Inflammatory macrophage (primary cell): ENCODE measurements at regions not wholly inside any gene's neighbourhood (a gene's known extent, or its start where the extent isn't known, plus 50 kb on each side); places are given as distances from the start of the nearest gene placed in this dataset.
"Not testable (repeated sequence)": the region's sequence is repeated elsewhere in the genome, so short reads cannot be mapped to it uniquely, and the experiment has no call there.

ENCODE experiments used
- DNase-seq, 2 donors: peaks; one replicate each; pipeline ENCODE4 v3.0.0-alpha.2; 2020 to 2022

- DNase-seq, result no peak
Observed at GRCh38 chr10:8173866-8174243, 119.4 kb downstream of the GATA3 start.

DNA sequence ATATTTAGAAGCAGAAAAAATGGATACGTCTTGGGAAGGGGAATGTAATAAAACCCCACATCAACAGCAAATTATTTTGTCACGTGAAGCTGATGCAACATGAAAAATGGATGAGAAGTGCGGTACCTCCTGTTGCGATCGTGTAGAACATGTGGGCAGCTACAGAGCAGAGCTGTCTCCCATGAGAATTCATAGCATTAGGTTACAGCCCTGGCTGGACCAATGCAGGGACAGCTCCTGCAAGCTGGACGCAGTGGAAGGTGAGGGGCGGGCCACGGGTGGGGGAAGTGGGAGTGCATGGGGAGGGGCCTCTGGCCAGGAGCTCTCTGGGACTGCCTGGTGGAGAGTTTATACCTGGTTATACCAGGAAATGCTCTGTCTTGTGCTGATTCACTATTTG is 120.3 kb downstream of the GATA3 start:
- no peak for DNase-seq

DNA sequence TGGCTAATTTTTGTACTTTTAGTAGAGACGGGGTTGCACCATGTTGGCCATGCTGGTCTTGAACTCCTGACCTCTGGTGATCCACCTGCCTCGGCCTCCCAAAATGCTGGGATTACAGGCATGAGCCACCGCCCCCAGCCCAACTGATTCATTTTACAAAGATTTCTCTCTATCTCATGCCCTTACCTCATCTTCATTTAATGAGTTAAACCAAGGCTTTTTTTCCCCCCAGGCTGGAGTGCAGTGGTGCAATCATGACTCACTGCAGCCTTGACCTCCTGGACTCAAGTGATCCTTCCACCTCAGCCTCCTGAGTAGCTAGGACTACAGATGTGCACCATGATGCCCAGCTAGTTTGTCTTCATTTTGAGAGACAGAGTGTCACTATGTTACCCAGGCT is 123.0 kb downstream of the GATA3 start:
- not testable (repeated sequence) for DNase-seq

DNA sequence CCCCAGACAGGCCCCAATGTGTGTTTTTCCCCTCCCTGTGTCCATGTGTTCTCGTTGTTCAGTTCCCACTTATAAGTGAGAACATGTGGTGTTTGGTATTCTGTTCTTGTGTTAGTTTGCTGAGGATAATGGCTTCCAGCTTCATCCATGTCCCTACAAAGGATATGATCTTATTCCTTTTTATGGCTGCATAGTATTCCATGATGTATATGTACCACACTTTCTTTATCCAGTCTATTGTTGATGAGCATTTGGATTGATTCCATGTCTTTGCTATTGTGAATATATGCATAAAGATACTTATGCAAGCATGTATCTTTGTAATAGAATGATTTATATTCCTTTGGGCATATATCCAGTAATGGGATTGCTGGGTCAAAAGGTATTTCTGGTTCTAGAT is 125.3 kb downstream of the GATA3 start:
- DNase-seq, result not testable (repeated sequence)

DNA sequence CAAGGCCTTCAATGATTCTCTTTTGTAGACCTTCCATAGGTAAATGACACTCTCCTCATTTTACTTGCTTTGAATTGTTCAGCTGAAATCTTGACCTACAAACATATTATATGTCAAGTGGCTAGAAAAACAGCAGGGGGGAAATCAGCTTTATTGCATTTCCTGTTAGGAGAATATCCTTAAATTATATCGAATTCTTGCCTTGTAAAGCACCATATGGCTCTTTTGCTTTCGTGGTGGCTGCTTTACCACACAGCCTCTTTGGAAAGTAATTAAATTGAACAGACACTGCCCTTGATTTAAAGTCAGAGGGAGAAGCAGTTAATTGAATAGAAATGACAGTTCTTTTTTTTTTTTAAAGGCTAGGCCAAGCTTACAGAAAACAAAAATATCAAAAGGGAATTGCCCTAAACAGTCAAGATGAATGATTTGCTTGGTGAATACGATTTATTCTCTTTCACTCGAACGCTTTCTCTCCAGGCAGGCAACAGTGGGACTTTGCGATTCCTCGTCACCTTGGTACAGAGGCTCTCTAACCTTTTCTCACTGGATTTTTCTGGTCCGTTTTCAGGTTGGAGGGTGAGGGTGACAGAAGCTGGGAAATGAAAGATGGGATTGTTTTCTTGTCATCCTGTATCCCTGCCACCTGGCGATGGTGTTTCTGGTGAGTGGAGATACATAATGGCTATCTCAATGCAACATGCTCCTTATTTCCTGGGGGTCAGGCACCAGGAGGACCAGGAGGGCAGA is 126.0 kb downstream of the GATA3 start:
- DNase-seq, result no peak

DNA sequence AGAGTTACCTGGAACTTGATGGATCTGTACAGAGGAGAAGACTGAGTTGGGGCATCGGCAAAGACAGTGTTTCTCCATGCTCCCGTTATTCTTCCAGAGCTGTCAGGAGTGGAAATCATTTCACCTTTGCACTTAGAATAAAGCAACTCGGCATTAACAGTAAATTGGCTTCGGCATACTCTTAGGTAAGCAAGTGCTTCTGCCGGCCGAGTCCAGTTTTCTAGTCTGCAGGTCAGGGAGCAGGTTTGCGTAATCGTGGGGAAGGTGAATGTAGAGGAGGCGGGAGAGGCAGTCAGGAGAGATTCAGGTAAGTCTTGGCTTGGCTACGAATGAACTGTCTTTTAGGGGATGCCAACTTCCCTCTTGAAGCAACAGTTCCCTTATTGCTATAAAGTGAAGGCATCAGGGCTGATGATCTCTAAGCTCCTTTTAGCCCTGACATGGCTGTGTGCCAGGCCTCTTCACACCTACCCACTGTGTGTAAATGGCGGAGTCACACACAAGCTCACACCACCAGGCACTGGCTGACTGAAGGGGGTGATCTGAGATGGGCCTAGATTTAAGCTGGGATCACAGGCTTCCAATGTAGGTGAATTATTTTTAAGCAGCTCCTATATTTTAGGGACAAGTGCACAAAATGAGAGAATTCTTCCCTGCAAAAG is 127.1 kb downstream of the GATA3 start:
- DNase-seq, result peak; percentile 18 to 55

DNA sequence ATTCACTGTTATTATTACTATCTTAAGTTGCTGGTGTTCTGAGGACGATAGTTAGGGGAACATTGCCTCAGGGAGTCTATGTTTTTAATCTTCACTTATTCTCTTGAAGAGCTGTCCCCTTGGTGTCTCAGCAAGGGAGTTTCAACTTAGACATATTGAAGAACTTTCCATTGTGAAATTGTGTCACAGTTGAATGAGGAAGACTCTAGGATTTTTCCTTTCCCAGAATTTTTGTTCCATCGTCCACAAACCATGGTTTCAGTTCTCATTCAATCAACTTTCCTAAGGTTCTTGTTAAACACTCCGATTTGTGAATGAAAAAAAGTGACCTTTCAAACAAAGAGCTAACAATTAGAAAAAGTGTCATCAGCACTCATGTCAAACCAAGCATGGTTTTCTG is 128.3 kb downstream of the GATA3 start:
- peak in 1 of 2 donors; percentile 41 for DNase-seq

- peak; percentile 88 to 94 for DNase-seq
Observed at GRCh38 chr10:8183241-8183704, 128.8 kb downstream of the GATA3 start.

DNA sequence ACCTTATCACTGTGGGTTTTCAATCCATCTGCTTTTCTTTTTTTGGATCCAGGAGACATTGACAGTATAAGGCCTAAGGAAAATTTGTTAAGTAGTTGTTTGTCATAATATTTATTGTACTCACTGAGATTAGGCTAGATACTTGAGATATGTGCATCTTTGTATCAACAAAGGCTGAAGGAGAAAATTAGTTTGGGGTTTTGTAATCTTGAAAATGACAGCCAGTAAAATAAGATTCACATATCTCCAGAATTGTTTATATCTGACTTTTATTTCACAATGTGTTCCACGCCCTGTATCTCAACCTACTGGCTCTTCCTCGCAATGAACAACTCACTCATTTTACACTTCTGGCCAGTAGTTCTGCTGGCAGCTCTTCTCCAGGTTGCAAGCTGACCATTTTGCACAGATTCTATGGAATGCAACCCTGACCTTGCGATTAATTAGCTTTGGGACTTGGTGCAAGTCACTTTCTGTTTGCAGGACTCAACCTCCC is 132.7 kb downstream of the GATA3 start:
- DNase-seq, result no peak

- no peak for DNase-seq
Observed at GRCh38 chr10:8189458-8189857, 135.0 kb downstream of the GATA3 start.

DNA sequence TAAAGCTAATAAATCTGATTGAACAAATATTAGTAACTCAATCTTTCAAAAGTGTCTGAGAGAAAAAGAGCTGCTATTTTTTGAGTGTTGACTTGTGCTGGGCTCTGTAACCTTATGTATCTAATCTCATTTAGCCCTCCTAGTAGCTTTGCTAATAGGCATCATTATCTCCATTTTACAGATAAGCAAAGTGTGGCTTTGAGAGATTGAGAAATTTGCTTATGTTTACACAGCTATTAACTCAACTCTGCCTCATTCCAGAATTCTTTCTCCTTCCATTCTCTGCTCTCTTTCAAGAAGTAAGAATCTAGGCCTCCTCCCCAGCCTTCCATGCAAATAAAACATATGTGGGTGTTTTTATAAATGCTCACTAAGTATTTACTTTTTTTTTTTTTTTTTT is 137.8 kb downstream of the GATA3 start:
- DNase-seq, result no peak

GRCh38 chr10:8193546-8193945 is 139.1 kb downstream of the GATA3 start:
- DNase-seq, result no peak

- no peak for DNase-seq
Observed at GRCh38 chr10:8194050-8194449, 139.6 kb downstream of the GATA3 start.

GRCh38 chr10:8206882-8207281 is 152.4 kb downstream of the GATA3 start:
- DNase-seq, result no peak

- no peak for DNase-seq
Observed at GRCh38 chr10:8211631-8212030, 157.1 kb downstream of the GATA3 start.

- DNase-seq, result no peak
Observed at GRCh38 chr10:8213735-8214134, 159.2 kb downstream of the GATA3 start.

- no peak for DNase-seq
Observed at GRCh38 chr10:8214587-8214986, 160.1 kb downstream of the GATA3 start.

DNA sequence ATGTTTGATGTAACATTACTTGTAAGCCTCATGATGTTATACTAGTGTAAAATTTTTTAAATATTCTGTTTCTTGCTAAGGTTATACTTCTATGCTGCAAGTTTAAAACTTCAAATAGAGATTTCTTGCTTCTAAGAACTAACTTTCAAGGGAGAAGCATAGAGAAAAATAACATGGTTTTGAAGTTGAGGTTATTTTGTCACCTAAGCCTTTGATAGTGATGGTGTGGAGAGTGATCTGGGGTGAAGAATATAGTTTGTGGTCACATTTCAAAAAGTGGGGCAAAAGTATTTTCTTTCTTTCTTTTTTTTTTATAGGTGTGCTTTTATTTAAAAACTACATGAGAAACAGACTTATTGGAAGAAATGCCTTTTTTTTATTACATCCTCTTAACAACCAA is 162.4 kb downstream of the GATA3 start:
- no peak for DNase-seq

DNA sequence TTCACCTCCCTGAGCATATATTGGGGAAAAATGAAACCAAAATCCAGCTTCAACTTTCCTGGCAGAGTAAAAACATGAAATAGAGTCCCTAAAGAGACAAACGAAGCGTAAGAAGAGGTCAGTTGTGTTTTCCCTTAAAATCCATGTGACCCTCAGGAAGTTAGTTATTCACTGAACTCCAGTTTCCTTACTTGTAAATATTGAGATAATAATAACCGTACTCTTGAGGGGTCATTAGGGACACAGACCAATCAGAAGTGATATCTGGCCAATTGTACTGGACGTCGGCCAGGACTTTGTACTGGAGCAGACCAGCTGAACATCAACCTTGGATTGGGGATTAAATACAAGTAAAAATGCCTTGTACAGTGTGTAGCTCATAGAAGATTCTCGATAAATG is 167.0 kb downstream of the GATA3 start:
- DNase-seq, result no peak

- no peak for DNase-seq
Observed at GRCh38 chr10:8224591-8224990, 170.1 kb downstream of the GATA3 start.

- DNase-seq, result no peak
Observed at GRCh38 chr10:8225187-8225586, 170.7 kb downstream of the GATA3 start.

DNA sequence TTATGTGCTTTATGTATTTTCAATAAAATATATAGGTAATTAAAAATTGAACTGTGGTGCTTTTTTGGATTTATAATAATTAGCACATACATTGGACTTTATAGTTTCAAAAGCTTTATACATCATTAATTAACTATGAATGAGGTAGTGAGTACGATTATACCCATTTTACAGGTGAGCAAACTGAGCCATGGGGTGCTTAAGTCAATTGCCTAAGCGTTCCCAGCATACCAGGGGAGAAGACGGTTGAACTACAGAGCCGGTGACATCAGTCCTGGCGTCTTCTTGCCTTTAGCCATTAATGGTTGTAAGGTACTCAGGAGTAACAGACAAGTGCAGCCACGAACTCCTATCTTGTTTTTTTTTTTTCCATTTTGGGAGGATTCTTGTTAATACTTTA is 172.8 kb downstream of the GATA3 start:
- DNase-seq, result no peak

DNA sequence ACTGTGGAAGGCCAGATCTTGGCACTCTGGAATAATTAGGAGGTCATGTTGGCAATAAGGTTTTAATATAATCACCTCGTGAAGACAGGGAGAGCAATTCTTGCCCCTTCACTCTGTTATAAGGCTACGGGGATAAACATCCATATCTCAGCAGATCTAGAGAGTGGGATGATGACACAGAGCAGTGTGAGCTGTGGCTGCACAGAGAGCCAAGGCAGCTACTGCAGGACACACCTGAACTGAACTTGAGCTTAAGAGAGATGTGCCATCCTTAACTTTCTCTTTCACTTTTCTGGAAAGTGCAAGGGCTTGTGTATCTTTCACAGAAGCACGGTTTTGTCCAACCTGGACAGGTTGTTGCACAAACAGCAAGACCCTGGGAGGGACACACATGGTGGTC is 174.7 kb downstream of the GATA3 start:
- DNase-seq, result no peak

DNA sequence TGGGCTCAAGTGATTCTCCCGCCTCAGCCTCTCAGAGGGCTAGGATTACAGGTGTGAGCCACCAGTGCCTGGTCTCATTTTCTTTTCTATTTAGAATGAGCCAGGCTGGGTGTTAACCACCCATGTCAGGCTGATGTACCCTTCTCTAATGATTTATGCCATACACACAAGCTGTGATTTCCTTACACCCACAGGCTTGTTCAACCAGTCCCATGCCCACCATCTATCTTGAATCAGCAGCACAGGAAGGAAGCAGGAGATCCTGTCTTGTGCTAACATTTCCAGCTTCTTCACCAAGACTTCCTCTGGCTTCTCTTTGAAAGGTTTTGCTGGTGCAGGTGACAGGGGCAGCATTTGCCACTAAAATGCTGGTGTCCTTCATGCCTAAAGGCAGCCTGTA is 176.4 kb downstream of the GATA3 start:
- DNase-seq, result no peak
